ENCODE measurements at regions not wholly inside any gene's neighbourhood (a gene's known extent, or its start where the extent isn't known, plus 50 kb on each side); places are given as distances from the start of the nearest gene placed in this dataset.

DNA sequence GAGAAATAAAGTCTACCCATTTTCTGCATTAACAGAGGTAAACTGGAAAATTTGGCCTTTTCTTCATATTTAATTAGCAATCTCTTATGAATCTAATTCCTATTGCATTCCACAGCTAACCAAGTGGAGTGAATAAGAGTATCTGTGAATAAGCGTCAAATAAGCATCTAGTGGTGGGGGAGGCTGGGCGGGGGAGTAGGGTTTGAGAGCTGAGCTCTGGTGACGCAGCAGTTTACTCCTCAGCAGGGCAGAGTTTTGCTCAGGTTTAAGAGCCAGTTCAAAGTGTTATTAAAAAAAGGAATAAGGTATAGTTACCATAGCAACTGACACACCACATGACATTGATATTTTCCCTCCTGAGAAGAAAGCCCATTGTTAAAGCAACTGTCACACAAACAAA is 1346.8 kb upstream of the CELF2 start:
- no peak for ATAC-seq
- TF ChIP-seq BACH2 (CRISPR knock-in tag; IDR thresholded peaks at IDR 0.05; ENCODE audit: borderline replicate concordance): no peak
- no peak for TF ChIP-seq CREB5 (CRISPR knock-in tag; IDR thresholded peaks at IDR 0.05; ENCODE audit: low read depth)
- no peak for TF ChIP-seq TOX (CRISPR knock-in tag; IDR thresholded peaks at IDR 0.05; ENCODE audit: borderline replicate concordance)
- no peak for TF ChIP-seq TCF4 (CRISPR knock-in tag; IDR thresholded peaks at IDR 0.05; ENCODE audit: borderline replicate concordance)
- no peak for TF ChIP-seq ZC3H10 (CRISPR knock-in tag; IDR thresholded peaks at IDR 0.05)
- no peak for TF ChIP-seq ARNTL (CRISPR knock-in tag; IDR thresholded peaks at IDR 0.05; ENCODE audit: borderline replicate concordance, low read depth)
- no peak for TF ChIP-seq SNAI2 (CRISPR knock-in tag; IDR thresholded peaks at IDR 0.05)
- TF ChIP-seq PATZ1 (CRISPR knock-in tag; IDR thresholded peaks at IDR 0.05; ENCODE audit: borderline replicate concordance): no peak
- no peak for TF ChIP-seq POU6F1 (CRISPR knock-in tag; IDR thresholded peaks at IDR 0.05; ENCODE audit: borderline replicate concordance, low read depth)

DNA sequence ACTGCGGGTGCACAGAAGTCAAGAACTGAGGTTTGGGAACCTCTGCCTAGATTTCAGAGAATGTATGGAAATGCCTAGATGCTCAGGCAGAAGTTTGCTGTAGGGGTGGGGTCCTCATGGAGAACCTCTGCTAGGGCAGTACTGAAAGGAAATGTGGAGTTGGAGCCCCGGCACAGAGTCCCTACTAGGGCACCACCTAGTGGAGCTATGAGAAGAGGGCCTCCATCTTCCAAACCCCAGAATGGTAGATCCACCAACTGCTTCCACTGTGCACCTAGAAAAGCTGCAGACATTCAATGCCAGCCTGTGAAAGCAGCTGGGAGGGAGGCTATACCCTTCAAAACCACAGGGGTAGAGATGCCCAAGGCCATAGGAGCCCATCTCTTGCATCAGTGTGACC is 1336.0 kb upstream of the CELF2 start:
- no peak for TF ChIP-seq ZC3H10 (CRISPR knock-in tag; IDR thresholded peaks at IDR 0.05)
- TF ChIP-seq TOX (CRISPR knock-in tag; IDR thresholded peaks at IDR 0.05; ENCODE audit: borderline replicate concordance): no peak
- TF ChIP-seq ARNTL (CRISPR knock-in tag; IDR thresholded peaks at IDR 0.05; ENCODE audit: borderline replicate concordance, low read depth): no peak

GRCh38 chr10:9682802-9683201 is 1334.9 kb upstream of the CELF2 start:
- TF ChIP-seq ZC3H10 (CRISPR knock-in tag; IDR thresholded peaks at IDR 0.05): no peak
- no peak for TF ChIP-seq OSR1 (CRISPR knock-in tag; IDR thresholded peaks at IDR 0.05)
- no peak for TF ChIP-seq ISL1 (CRISPR knock-in tag; IDR thresholded peaks at IDR 0.05)
- no peak for TF ChIP-seq ESRRG (CRISPR knock-in tag; IDR thresholded peaks at IDR 0.05)
- TF ChIP-seq, protein P1, sequence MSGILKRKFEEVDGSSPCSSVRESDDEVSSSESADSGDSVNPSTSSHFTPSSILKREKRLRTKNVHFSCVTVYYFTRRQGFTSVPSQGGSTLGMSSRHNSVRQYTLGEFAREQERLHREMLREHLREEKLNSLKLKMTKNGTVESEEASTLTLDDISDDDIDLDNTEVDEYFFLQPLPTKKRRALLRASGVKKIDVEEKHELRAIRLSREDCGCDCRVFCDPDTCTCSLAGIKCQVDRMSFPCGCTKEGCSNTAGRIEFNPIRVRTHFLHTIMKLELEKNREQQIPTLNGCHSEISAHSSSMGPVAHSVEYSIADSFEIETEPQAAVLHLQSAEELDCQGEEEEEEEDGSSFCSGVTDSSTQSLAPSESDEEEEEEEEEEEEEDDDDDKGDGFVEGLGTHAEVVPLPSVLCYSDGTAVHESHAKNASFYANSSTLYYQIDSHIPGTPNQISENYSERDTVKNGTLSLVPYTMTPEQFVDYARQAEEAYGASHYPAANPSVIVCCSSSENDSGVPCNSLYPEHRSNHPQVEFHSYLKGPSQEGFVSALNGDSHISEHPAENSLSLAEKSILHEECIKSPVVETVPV (CRISPR knock-in tag; IDR thresholded peaks at IDR 0.05): no peak
- TF ChIP-seq TCF4 (CRISPR knock-in tag; IDR thresholded peaks at IDR 0.05; ENCODE audit: borderline replicate concordance): no peak
- TF ChIP-seq GLIS3 (CRISPR knock-in tag; IDR thresholded peaks at IDR 0.05): no peak
- no peak for TF ChIP-seq CSDC2 (CRISPR knock-in tag; IDR thresholded peaks at IDR 0.05)
- TF ChIP-seq ZNF8 (CRISPR knock-in tag; IDR thresholded peaks at IDR 0.05): no peak
- TF ChIP-seq ZNF70 (CRISPR knock-in tag; IDR thresholded peaks at IDR 0.05): no peak
- no peak for TF ChIP-seq BACH2 (CRISPR knock-in tag; IDR thresholded peaks at IDR 0.05; ENCODE audit: borderline replicate concordance)
- TF ChIP-seq CREB5 (CRISPR knock-in tag; IDR thresholded peaks at IDR 0.05; ENCODE audit: low read depth): no peak
- TF ChIP-seq POU6F1 (CRISPR knock-in tag; IDR thresholded peaks at IDR 0.05; ENCODE audit: borderline replicate concordance, low read depth): no peak
- TF ChIP-seq RARB (CRISPR knock-in tag; IDR thresholded peaks at IDR 0.05): no peak
- TF ChIP-seq ZNF565 (CRISPR knock-in tag; conservative IDR thresholded peaks at IDR 0.05; ENCODE audit: low read depth): no peak
- TF ChIP-seq ZFP3 (CRISPR knock-in tag; IDR thresholded peaks at IDR 0.05): no peak
- TF ChIP-seq TOX (CRISPR knock-in tag; IDR thresholded peaks at IDR 0.05; ENCODE audit: borderline replicate concordance): no peak
- no peak for TF ChIP-seq TSHZ2 (CRISPR knock-in tag; IDR thresholded peaks at IDR 0.05)
- ATAC-seq: no peak

More for the DNA sequence above, 1336.0 kb upstream of the CELF2 start:
- ATAC-seq: no peak
